ENCODE measurements at regions not wholly inside any gene's neighbourhood (a gene's known extent, or its start where the extent isn't known, plus 50 kb on each side); places are given as distances from the start of the nearest gene placed in this dataset.

DNA sequence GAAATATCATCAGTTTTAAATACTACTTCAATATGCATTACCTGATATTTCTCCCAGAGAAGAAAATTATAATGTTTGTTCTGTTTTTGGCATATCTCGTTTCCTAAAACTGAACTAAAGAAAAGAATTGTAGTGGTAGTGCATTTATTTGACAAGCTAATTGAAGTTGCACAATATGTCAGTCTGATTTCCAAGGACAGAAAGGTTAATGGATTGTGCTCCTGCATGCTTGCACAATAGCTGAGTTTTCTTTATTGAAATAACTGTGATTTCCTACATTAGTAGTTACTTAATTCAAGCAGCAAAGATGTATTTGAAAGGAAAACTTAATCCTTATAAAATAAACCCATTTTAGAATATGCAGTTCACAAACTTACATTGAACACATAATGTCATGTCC is 2047.7 kb downstream of the NCAM2 start:
- Histone ChIP-seq H3K9me3 (no peaks in the 10 kb centered on the region), H3K4me1 (no peaks in the 10 kb centered on the region), H3K4me3 (no peak overlapping the region), H3K27ac (no peak overlapping the region), H3K36me3 (no peaks in the 10 kb centered on the region), H3K27me3 (no peaks in the 10 kb centered on the region)
- DNase-seq (ENCODE audit: low spot score in 2 of 2), result no peak
- TF ChIP-seq, protein P1, sequence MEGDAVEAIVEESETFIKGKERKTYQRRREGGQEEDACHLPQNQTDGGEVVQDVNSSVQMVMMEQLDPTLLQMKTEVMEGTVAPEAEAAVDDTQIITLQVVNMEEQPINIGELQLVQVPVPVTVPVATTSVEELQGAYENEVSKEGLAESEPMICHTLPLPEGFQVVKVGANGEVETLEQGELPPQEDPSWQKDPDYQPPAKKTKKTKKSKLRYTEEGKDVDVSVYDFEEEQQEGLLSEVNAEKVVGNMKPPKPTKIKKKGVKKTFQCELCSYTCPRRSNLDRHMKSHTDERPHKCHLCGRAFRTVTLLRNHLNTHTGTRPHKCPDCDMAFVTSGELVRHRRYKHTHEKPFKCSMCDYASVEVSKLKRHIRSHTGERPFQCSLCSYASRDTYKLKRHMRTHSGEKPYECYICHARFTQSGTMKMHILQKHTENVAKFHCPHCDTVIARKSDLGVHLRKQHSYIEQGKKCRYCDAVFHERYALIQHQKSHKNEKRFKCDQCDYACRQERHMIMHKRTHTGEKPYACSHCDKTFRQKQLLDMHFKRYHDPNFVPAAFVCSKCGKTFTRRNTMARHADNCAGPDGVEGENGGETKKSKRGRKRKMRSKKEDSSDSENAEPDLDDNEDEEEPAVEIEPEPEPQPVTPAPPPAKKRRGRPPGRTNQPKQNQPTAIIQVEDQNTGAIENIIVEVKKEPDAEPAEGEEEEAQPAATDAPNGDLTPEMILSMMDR (IDR thresholded peaks at IDR 0.05), result no peak
- no peak for TF ChIP-seq POLR2AphosphoS5 (IDR thresholded peaks at IDR 0.05)
- TF ChIP-seq POLR2A (IDR thresholded peaks at IDR 0.05), result no peak
- no peak for TF ChIP-seq EP300 (IDR thresholded peaks at IDR 0.05)
- 54% methylated on average over 1 of the region's 1 CpG for WGBS

DNA sequence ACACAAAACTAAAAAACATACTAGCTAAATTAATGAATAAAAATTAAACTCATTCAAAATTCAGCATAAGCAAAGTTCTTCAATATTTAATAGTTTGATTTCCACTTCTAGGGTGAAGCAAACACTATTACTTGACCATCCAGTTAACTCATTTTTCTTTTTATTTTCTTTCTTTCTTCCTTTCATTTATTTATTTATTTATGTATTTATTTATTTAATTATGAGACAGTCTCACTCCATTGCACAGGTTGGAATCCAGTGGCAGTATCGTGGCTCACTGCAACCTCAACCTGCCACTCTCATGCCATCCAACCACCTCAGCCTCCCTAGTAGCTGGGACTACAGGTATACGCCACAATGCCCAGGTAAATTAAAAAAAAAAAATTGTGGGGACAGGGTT is 2069.5 kb downstream of the NCAM2 start:
- no peak for TF ChIP-seq POLR2A (IDR thresholded peaks at IDR 0.05)
- no peak for TF ChIP-seq POLR2AphosphoS5 (IDR thresholded peaks at IDR 0.05)
- TF ChIP-seq, protein P1 (IDR thresholded peaks at IDR 0.05), result no peak
- no peak for TF ChIP-seq EP300 (IDR thresholded peaks at IDR 0.05)
- Histone ChIP-seq H3K4me3 (no peak overlapping the region), H3K27ac (no peak overlapping the region), H3K27me3 (no peaks in the 10 kb centered on the region), H3K36me3 (no peaks in the 10 kb centered on the region), H3K4me1 (no peaks in the 10 kb centered on the region), H3K9me3 (peaks cover 5% of the 10 kb centered on the region)
- WGBS, result 0% methylated on average over 2 of the region's 2 CpGs
- no peak for DNase-seq (ENCODE audit: low spot score in 2 of 2)

DNA sequence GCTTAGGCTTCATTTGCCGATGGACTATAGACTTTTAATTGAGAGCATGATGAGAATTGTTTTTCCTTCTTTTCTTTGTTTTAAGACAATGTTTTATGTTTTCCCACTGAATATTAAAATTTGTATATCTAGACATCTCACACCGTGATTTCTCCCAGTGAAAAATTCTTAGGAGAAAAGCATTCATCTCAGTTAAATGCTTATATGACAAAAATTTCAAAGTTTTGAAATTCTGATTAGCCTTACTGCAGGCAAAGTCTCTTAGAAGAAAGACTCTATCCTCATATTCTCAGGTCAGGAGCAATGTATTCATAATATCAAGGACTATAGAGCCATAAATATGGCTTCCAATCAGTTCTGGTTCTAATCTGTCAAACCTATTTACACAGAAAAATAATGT is 2085.0 kb downstream of the NCAM2 start:
- WGBS, result 92% methylated on average over 2 of the region's 2 CpGs
- no peak for DNase-seq (ENCODE audit: low spot score in 2 of 2)
- no peak overlapping the region for H3K27ac ChIP-seq
- H3K27me3 ChIP-seq, result no peaks in the 10 kb centered on the region
- H3K4me3 ChIP-seq, result no peak overlapping the region
- no peak for TF ChIP-seq POLR2AphosphoS5 (IDR thresholded peaks at IDR 0.05)
- TF ChIP-seq EP300 (IDR thresholded peaks at IDR 0.05), result no peak
- TF ChIP-seq POLR2A (IDR thresholded peaks at IDR 0.05), result no peak
- TF ChIP-seq, protein P1 (IDR thresholded peaks at IDR 0.05), result no peak
- no peaks in the 10 kb centered on the region for H3K4me1 ChIP-seq
- no peaks in the 10 kb centered on the region for H3K9me3 ChIP-seq
- H3K36me3 ChIP-seq, result no peaks in the 10 kb centered on the region

DNA sequence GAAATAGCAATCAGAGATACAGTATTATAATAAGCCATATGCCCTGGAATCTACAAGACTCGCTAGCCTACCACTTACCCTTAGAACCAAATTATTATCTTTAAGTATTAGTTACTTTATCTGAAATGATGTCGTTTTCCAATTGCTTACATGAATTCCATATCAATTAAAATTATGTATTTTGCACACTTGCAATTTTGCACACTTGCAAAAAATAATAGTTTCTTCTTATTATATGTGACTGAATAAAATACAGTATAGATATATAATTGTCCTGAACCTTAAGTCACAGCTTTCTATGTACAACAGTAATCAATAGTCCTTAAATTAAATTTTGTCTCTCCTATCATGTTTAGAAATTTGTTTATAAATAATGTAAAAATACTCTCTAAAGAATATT is 2095.1 kb downstream of the NCAM2 start:
- Histone ChIP-seq H3K36me3 (no peaks in the 10 kb centered on the region), H3K27ac (no peak overlapping the region), H3K4me1 (no peaks in the 10 kb centered on the region), H3K4me3 (no peak overlapping the region), H3K9me3 (no peaks in the 10 kb centered on the region), H3K27me3 (no peaks in the 10 kb centered on the region)
- 78% methylated on average over 2 of the region's 2 CpGs for WGBS
- DNase-seq (ENCODE audit: low spot score in 2 of 2), result no peak
- TF ChIP-seq EP300 (IDR thresholded peaks at IDR 0.05), result no peak
- TF ChIP-seq, protein P1 (IDR thresholded peaks at IDR 0.05), result no peak
- no peak for TF ChIP-seq POLR2A (IDR thresholded peaks at IDR 0.05)
- no peak for TF ChIP-seq POLR2AphosphoS5 (IDR thresholded peaks at IDR 0.05)

DNA sequence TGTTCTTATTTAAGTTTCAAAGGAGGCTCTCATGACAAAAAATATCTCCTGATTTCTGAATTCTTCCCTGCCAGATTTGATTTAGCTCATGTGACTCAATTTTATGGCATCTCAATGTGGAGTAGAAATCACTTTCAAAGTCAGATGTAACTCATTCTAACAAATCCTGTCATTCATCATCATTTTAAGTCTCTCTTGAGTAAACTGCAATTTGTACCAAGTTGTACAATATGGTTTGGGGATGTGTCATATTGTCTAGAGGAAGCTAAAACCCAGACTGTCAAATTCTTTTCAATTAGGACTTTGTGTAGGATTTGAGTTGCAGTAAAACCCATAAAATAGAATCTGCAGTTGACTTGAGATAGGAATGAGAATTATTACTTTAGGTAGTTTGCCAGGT is 2101.0 kb downstream of the NCAM2 start:
- Histone ChIP-seq H3K27me3 (no peaks in the 10 kb centered on the region), H3K27ac (no peak overlapping the region), H3K4me3 (no peak overlapping the region), H3K4me1 (no peaks in the 10 kb centered on the region), H3K9me3 (no peaks in the 10 kb centered on the region), H3K36me3 (no peaks in the 10 kb centered on the region)
- no peak for DNase-seq (ENCODE audit: low spot score in 2 of 2)
- TF ChIP-seq POLR2AphosphoS5 (IDR thresholded peaks at IDR 0.05), result no peak
- no peak for TF ChIP-seq EP300 (IDR thresholded peaks at IDR 0.05)
- no peak for TF ChIP-seq POLR2A (IDR thresholded peaks at IDR 0.05)
- TF ChIP-seq, protein P1 (IDR thresholded peaks at IDR 0.05), result no peak

Data from suprapubic skin (tissue), 4 donors.